ENCODE measurements at regions not wholly inside any gene's neighbourhood (a gene's known extent, or its start where the extent isn't known, plus 50 kb on each side); places are given as distances from the start of the nearest gene placed in this dataset.
"Not testable (repeated sequence)": the region's sequence is repeated elsewhere in the genome, so short reads cannot be mapped to it uniquely, and the experiment has no call there.

DNA sequence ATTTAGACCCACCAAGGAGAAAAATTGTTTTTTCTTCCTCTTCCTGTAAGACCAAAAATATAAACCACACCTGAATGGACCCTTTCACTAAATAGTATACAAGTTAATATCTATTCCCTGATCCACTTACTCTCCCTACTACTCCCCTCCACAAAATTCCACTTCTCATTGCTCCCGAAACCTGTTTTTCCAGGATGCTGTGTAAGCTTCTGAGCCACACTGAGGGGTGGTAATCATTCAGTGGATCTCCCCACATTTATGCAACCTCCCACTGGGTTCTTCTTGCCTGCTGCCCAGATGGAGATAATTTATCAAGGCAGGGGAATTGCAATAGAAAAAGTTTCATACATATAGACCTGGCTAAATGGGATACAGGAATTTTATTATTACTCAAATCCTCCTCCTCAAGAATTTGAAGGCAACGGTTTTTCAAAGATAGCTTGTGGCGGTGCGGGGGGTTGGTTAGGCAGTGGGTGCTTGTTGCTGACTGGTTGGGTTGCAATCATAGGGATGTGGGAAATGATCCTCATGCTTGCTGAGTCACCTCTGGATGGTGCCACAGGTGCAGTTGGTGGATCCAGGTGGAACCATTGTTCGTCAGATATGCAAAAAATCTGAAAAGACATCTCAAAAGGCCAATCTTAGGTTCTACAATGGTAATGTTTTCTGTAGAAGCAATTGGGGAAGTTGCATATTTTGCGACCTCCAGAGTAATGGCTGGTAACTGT, 970.3 kb downstream of the CNTNAP5 start:
- WGBS (ENCODE audit: insufficient coverage): no CpG with 5 or more reads among the region's 6 CpGs
- no peaks in the 10 kb centered on the region for H3K4me1 Mint-ChIP-seq
- CTCF ChIA-PET: no interaction called here
- ATAC-seq (replicated peaks in 1 of 4): no peak
- no peak overlapping the region for H3K27ac ChIP-seq (ENCODE audit: low read length)
- H3K4me3 Mint-ChIP-seq: no peak overlapping the region
- no peak for DNase-seq
- H3K27ac Mint-ChIP-seq: no peak overlapping the region
- no peaks in the 10 kb centered on the region for H3K36me3 Mint-ChIP-seq
- H3K9me3 Mint-ChIP-seq: peaks cover 6 to 18% (median 6%) of the 10 kb centered on the region in 3 donors
- no peaks in the 10 kb centered on the region for H3K9me3 ChIP-seq
- H3K4me3 ChIP-seq (ENCODE audit: control insufficient read depth in 1 of 2, extremely low read depth in 1 of 2, low read length in 1 of 2): no peak overlapping the region
- POLR2A ChIA-PET: interaction anchor here in 1 of 2 donors (0.7 kb wide), 1 partner anchor 748 kb away, joined by 5 read pairs; no protein-coding TSS in a partner anchor
- no peaks in the 10 kb centered on the region for H3K4me1 ChIP-seq (ENCODE audit: control insufficient read depth in 1 of 2, extremely low read depth in 1 of 2, insufficient read depth in 2 of 2, low read length in 2 of 2)
- H3K27me3 ChIP-seq (replicated peaks in 1 of 2; ENCODE audit: control insufficient read depth in 2 of 2, extremely low read depth in 1 of 2, insufficient read depth in 2 of 2, low read length in 1 of 2): no peaks in the 10 kb centered on the region
- no peaks in the 10 kb centered on the region for H3K27me3 Mint-ChIP-seq
- no peaks in the 10 kb centered on the region for H3K36me3 ChIP-seq (ENCODE audit: control insufficient read depth in 2 of 2, extremely low read depth in 1 of 2, insufficient read depth in 1 of 2, low read length in 1 of 2)

DNA sequence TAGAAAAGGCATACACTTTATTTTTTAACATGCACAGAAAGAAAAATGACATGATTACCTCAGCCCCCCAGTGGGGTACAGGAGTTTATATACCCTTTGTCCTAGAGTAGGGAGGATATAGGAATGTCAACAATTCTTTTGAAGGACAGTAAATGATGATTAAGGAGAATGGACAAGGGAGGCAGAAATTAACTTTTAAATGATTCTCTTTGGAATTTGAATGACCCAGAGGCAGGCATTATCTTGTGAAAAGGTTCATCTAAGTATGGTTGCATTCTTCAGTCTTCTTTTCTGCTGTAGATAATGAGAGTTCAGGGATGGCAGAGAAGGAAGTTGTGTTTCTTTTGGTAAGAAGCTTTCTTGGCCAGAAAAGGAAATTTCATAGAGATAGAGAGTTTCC, 971.3 kb downstream of the CNTNAP5 start:
- ATAC-seq (replicated peaks in 1 of 4): no peak
- no peaks in the 10 kb centered on the region for H3K27me3 ChIP-seq (replicated peaks in 1 of 2; ENCODE audit: control insufficient read depth in 2 of 2, extremely low read depth in 1 of 2, insufficient read depth in 2 of 2, low read length in 1 of 2)
- POLR2A ChIA-PET: no interaction called here
- Mint-ChIP-seq H3K9me3 (peaks cover 6 to 13% (median 10%) of the 10 kb centered on the region in 3 donors), H3K4me3 (no peak overlapping the region), H3K4me1 (no peaks in the 10 kb centered on the region), H3K27me3 (no peaks in the 10 kb centered on the region), H3K36me3 (no peaks in the 10 kb centered on the region), H3K27ac (no peak overlapping the region)
- no peaks in the 10 kb centered on the region for H3K4me1 ChIP-seq (ENCODE audit: control insufficient read depth in 1 of 2, extremely low read depth in 1 of 2, insufficient read depth in 2 of 2, low read length in 2 of 2)
- CTCF ChIA-PET: no interaction called here
- H3K9me3 ChIP-seq: no peaks in the 10 kb centered on the region
- no peaks in the 10 kb centered on the region for H3K36me3 ChIP-seq (ENCODE audit: control insufficient read depth in 2 of 2, extremely low read depth in 1 of 2, insufficient read depth in 1 of 2, low read length in 1 of 2)
- no peak for DNase-seq
- no peak overlapping the region for H3K27ac ChIP-seq (ENCODE audit: low read length)
- no peak overlapping the region for H3K4me3 ChIP-seq (ENCODE audit: control insufficient read depth in 1 of 2, extremely low read depth in 1 of 2, low read length in 1 of 2)

DNA sequence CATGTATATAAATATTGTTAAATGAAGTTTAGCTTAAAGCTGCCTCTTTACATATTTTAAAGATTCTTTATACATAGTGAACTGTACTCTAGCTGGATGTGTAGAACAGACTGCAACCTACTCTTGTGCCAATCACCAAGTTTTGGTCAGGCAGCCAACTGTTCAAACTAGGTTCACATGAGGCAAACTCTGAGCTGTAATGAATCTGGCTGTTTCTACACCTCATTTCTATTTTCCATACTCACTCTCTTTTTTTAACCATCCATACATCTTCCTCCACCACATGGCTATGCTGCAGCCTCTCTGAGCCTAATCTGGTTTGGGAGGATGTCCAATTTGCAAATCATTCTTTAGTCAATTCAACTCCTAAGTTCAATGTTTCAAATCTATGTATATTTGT, 974.8 kb downstream of the CNTNAP5 start:
- no peaks in the 10 kb centered on the region for H3K36me3 Mint-ChIP-seq
- Histone ChIP-seq H3K4me3 (ENCODE audit: control insufficient read depth in 1 of 2, extremely low read depth in 1 of 2, low read length in 1 of 2) (no peak overlapping the region), H3K4me1 (ENCODE audit: control insufficient read depth in 1 of 2, extremely low read depth in 1 of 2, insufficient read depth in 2 of 2, low read length in 2 of 2) (no peaks in the 10 kb centered on the region), H3K36me3 (ENCODE audit: control insufficient read depth in 2 of 2, extremely low read depth in 1 of 2, insufficient read depth in 1 of 2, low read length in 1 of 2) (no peaks in the 10 kb centered on the region), H3K27ac (ENCODE audit: low read length) (no peak overlapping the region), H3K9me3 (no peaks in the 10 kb centered on the region), H3K27me3 (replicated peaks in 1 of 2; ENCODE audit: control insufficient read depth in 2 of 2, extremely low read depth in 1 of 2, insufficient read depth in 2 of 2, low read length in 1 of 2) (no peaks in the 10 kb centered on the region)
- peaks cover 5 to 21% (median 11%) of the 10 kb centered on the region in 3 donors for H3K9me3 Mint-ChIP-seq
- no peak overlapping the region for H3K4me3 Mint-ChIP-seq
- ChIA-PET CTCF (no interaction called here), POLR2A (no interaction called here)
- ATAC-seq (replicated peaks in 1 of 4): no peak
- H3K27me3 Mint-ChIP-seq: no peaks in the 10 kb centered on the region
- no peak overlapping the region for H3K27ac Mint-ChIP-seq
- DNase-seq: no peak
- H3K4me1 Mint-ChIP-seq: no peaks in the 10 kb centered on the region

DNA sequence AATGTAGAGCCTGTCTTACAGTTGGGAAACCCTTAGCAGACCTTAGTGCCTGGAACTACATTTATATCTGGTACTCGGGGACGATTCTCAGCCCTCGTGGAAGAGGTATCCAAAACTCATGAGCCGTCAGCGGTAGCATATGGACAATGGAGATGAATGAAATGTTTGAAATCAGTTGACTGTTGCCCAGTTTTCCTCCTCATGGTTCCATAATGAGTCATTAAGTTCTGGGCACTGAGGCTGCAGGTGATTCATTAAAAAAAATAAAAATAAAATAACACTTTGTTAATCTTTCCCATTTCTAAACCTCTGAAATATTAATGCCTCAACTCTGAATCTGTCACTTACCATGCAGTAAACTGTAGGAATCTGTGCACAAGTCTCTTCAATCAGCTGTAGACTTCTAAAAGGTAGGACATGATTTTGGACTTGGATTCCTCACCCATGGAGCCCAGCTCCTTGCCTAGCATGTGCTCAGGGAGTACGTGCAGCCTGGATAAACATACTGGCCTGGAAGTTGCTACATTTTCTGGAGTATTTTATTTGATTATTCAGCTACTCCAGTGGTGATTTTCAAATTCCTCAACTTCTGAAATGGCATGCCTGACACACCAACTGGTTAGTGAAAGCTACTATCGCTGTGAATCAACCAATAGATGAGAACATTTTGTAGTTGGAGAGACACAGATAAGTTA, 979.2 kb downstream of the CNTNAP5 start:
- no peaks in the 10 kb centered on the region for H3K4me1 ChIP-seq (ENCODE audit: control insufficient read depth in 1 of 2, extremely low read depth in 1 of 2, insufficient read depth in 2 of 2, low read length in 2 of 2)
- H3K4me3 Mint-ChIP-seq: no peak overlapping the region
- no peak overlapping the region for H3K27ac Mint-ChIP-seq
- no peaks in the 10 kb centered on the region for H3K36me3 Mint-ChIP-seq
- peaks cover 3 to 21% (median 4%) of the 10 kb centered on the region in 3 donors for H3K9me3 Mint-ChIP-seq
- no peaks in the 10 kb centered on the region for H3K27me3 Mint-ChIP-seq
- 70% methylated on average over 7 of the region's 7 CpGs for WGBS (ENCODE audit: insufficient coverage)
- no peaks in the 10 kb centered on the region for H3K9me3 ChIP-seq
- H3K36me3 ChIP-seq (ENCODE audit: control insufficient read depth in 2 of 2, extremely low read depth in 1 of 2, insufficient read depth in 1 of 2, low read length in 1 of 2): no peaks in the 10 kb centered on the region
- H3K4me1 Mint-ChIP-seq: no peaks in the 10 kb centered on the region
- H3K27ac ChIP-seq (ENCODE audit: low read length): no peak overlapping the region
- ChIA-PET CTCF (no interaction called here), POLR2A (no interaction called here)
- no peak for DNase-seq
- H3K4me3 ChIP-seq (ENCODE audit: control insufficient read depth in 1 of 2, extremely low read depth in 1 of 2, low read length in 1 of 2): no peak overlapping the region
- no peaks in the 10 kb centered on the region for H3K27me3 ChIP-seq (replicated peaks in 1 of 2; ENCODE audit: control insufficient read depth in 2 of 2, extremely low read depth in 1 of 2, insufficient read depth in 2 of 2, low read length in 1 of 2)
- ATAC-seq (replicated peaks in 1 of 4): no peak

DNA sequence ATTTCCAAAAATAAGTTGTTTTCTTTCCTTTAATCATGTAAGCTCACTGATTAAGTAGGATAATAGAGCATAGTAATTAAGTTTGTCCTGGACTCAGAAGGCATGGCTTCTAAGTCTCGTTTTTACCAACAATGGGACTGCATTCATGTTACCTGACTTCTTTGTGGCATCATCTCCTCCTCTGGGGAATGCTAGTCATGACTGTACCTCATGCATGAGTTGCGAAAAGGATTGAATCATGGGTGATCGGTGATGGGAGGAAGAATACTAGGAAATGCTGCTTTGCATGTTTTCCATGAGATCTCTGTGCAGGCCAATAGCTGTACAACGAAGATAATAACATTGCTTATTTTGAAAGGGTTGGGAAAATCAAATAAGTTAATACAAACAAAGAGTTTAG, 981.6 kb downstream of the CNTNAP5 start:
- H3K27me3 Mint-ChIP-seq: no peaks in the 10 kb centered on the region
- Histone ChIP-seq H3K27ac (ENCODE audit: low read length) (no peak overlapping the region), H3K36me3 (ENCODE audit: control insufficient read depth in 2 of 2, extremely low read depth in 1 of 2, insufficient read depth in 1 of 2, low read length in 1 of 2) (no peaks in the 10 kb centered on the region), H3K27me3 (replicated peaks in 1 of 2; ENCODE audit: control insufficient read depth in 2 of 2, extremely low read depth in 1 of 2, insufficient read depth in 2 of 2, low read length in 1 of 2) (no peaks in the 10 kb centered on the region), H3K4me1 (ENCODE audit: control insufficient read depth in 1 of 2, extremely low read depth in 1 of 2, insufficient read depth in 2 of 2, low read length in 2 of 2) (no peaks in the 10 kb centered on the region), H3K9me3 (no peaks in the 10 kb centered on the region), H3K4me3 (ENCODE audit: control insufficient read depth in 1 of 2, extremely low read depth in 1 of 2, low read length in 1 of 2) (no peak overlapping the region)
- ChIA-PET POLR2A (no interaction called here), CTCF (no interaction called here)
- no peak overlapping the region for H3K27ac Mint-ChIP-seq
- DNase-seq (no peak), ATAC-seq (replicated peaks in 1 of 4) (no peak)
- 60% methylated on average over 3 of the region's 4 CpGs for WGBS (ENCODE audit: insufficient coverage)
- peaks cover 2 to 26% (median 9%) of the 10 kb centered on the region in 3 donors for H3K9me3 Mint-ChIP-seq
- no peaks in the 10 kb centered on the region for H3K4me1 Mint-ChIP-seq
- no peaks in the 10 kb centered on the region for H3K36me3 Mint-ChIP-seq
- no peak overlapping the region for H3K4me3 Mint-ChIP-seq

DNA sequence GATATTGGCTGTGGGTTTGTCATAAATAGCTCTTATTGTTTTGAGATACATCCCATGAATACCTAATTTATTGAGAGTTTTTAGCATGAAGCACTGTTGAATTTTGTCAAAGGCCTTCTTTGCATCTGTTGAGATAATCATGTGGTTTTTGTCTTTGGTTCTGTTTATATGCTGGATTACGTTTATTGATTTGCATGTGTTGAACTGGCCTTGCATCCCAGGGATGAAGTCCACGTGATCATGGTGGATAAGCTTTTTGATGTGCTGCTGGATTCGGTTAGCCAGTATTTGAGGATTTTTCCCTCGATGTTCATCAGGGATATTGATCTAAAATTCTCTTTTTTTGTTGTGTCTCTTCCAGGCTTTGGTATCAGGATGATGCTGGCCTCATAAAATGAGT, 1003.6 kb downstream of the CNTNAP5 start:
- ATAC-seq (replicated peaks in 1 of 4): not testable (repeated sequence)
- CTCF ChIA-PET: interaction anchor here in 1 of 2 donors (0.6 kb wide), 1 partner anchor 56 kb away, joined by 3 read pairs; no protein-coding TSS in a partner anchor

More for the DNA sequence above, 1003.6 kb downstream of the CNTNAP5 start:
- H3K27ac Mint-ChIP-seq; H3K4me1 ChIP-seq (ENCODE audit: control insufficient read depth in 1 of 2, extremely low read depth in 1 of 2, insufficient read depth in 2 of 2, low read length in 2 of 2); H3K4me3 ChIP-seq (ENCODE audit: control insufficient read depth in 1 of 2, extremely low read depth in 1 of 2, low read length in 1 of 2); DNase-seq; POLR2A ChIA-PET; H3K4me3 Mint-ChIP-seq; H3K36me3 Mint-ChIP-seq; H3K27me3 ChIP-seq (replicated peaks in 1 of 2; ENCODE audit: control insufficient read depth in 2 of 2, extremely low read depth in 1 of 2, insufficient read depth in 2 of 2, low read length in 1 of 2); H3K27me3 Mint-ChIP-seq; H3K27ac ChIP-seq (ENCODE audit: low read length); H3K36me3 ChIP-seq (ENCODE audit: control insufficient read depth in 2 of 2, extremely low read depth in 1 of 2, insufficient read depth in 1 of 2, low read length in 1 of 2); H3K4me1 Mint-ChIP-seq; H3K9me3 ChIP-seq: not testable (repeated sequence)
- WGBS (ENCODE audit: insufficient coverage): 84% methylated on average over 3 of the region's 4 CpGs
- peaks cover 32 to 42% (median 42%) of the 10 kb centered on the region in 3 donors for H3K9me3 Mint-ChIP-seq
